GM20431 (cell line): ENCODE measurements at regions not wholly inside any gene's neighbourhood (a gene's known extent, or its start where the extent isn't known, plus 50 kb on each side); places are given as distances from the start of the nearest gene placed in this dataset.
"Not testable (repeated sequence)": the region's sequence is repeated elsewhere in the genome, so short reads cannot be mapped to it uniquely, and the experiment has no call there.

Source experiments
- in situ Hi-C: fragments of 300-500 bp; cut with MseI, MboI; formaldehyde crosslinking; loops from one replicate; pipeline ENCODE4 v1.15.0; 2020; ENCODE audit warnings: low sequenced_read_pairs; ENCODE audit not compliant: unreplicated experiment

GRCh38 chr5:152185547-152186245, 219.4 kb downstream of the NMUR2 start:
- in situ Hi-C loops: no loop called here

- in situ Hi-C loops: no loop called here
Measured at GRCh38 chr5:152184266-152184665, 220.8 kb downstream of the NMUR2 start.

- in situ Hi-C loops: no loop called here
Measured at GRCh38 chr5:152181461-152181860, 223.6 kb downstream of the NMUR2 start.

DNA sequence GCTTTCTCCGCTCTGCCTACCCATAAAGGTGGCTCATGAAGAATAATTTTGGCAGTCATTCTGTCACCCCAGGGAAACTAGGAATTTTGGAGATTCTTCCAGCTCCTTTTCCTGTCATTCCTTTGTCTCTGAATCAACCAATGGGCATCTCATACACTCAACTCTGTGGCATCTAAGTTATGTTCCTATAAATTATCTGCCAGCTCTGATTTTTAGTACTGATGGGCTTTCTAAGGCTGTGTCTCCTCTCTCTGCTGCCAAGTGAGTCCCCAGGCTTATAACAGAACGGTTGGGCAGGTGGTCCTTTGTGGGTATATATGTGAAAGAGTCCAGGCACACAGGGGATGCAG, 226.8 kb downstream of the NMUR2 start:
- in situ Hi-C loops: no loop called here

- in situ Hi-C loops: no loop called here
Measured at GRCh38 chr5:152177626-152178349, 227.3 kb downstream of the NMUR2 start.

GRCh38 chr5:152171888-152172287, 233.2 kb downstream of the NMUR2 start:
- in situ Hi-C loops: no loop called here

GRCh38 chr5:152170350-152170749, 234.7 kb downstream of the NMUR2 start:
- in situ Hi-C loops: no loop called here

DNA sequence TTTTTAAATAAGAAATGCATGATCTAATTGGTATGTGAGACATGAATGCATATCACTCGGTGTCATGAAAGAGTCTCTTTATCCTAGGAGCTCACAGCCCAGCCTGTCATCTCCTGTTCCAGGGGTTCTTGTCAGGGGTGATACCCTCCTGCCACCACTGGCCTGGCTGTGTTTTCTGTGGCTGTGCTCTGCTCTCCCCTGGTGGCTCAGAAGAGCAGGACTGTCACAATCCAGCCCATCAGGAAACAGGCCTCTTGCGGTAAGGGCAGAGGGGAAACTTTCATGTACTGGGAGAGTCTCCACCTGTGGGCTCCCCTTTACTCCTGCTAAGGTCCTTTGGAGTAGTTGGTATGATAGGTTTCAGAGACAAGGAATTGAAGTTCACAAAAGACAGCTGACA, 240.2 kb upstream of the GLRA1 start:
- in situ Hi-C loops: no loop called here

- in situ Hi-C loops: not testable (repeated sequence)
Measured at GRCh38 chr5:152159894-152160293, 235.2 kb upstream of the GLRA1 start.

GRCh38 chr5:152154452-152154851, 229.8 kb upstream of the GLRA1 start:
- in situ Hi-C loops: not testable (repeated sequence)

DNA sequence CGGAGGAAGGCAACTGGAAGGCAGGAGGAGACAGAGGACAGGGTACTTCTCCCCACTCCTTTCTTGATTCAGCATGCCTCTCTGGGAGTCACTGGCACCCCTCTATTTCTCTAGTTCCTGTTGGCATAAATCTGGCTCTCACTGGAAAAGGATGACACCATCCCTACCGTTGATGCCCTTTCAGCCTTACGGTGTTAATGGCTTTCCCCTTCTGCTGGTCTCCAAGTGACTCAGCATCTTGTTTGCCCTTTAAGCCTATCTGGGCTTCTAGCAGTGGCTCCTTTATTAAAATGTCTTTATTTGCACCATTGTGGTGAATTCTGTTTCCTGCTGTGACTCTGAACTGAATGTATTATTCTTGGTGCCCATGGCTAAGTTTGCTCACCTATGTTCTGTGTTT, 227.3 kb upstream of the GLRA1 start:
- in situ Hi-C loops: no loop called here

- in situ Hi-C loops: no loop called here
Measured at GRCh38 chr5:152151113-152151512, 226.5 kb upstream of the GLRA1 start.

DNA sequence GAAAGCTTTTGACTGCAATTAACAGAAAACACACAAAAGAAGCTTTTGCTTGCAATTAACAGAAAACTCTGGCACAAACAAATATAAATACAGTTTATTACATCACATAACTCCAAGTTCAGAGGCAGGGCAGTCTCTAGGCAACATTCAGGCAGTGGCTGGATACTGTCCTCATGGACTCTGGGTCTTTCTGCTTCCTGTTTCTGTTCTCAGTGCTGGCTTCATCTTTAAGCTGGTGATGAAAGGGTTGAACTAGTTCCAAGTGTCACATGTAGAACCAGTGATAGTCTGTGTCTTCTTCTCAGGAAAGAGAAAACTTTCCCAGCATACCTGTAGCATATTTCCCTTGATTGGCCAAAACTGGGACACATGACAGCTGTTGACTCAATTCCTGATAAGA, 222.6 kb upstream of the GLRA1 start:
- in situ Hi-C loops: loop anchor here (10.0 kb wide), 1 partner anchor 322 kb away; no protein-coding TSS in a partner anchor

GRCh38 chr5:152146566-152146965, 221.9 kb upstream of the GLRA1 start:
- in situ Hi-C loops: loop anchor here (10.0 kb wide), 1 partner anchor 322 kb away; no protein-coding TSS in a partner anchor

DNA sequence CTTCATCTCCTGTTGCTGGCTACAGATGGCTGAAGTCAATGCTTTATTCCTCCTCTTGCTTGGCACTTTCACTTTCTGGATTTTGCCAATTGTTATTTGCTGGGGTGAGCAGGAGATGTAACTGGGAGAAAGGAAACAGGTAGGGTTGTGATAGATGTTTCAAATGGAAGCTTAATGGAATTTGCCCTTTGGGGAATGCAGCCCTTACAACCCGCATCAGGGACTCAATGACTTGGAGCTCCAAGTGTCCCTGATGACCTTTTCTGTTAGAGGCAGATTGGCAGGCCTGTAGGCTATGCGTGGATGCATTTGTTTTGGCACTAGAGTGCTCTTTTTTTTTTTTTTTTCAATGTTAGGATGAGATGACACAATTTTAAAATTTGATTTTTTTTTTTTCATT, 219.9 kb upstream of the GLRA1 start:
- in situ Hi-C loops: loop anchor here (10.0 kb wide), 1 partner anchor 320 kb away; no protein-coding TSS in a partner anchor

- in situ Hi-C loops: loop anchor here (10.0 kb wide), 1 partner anchor 319 kb away; no protein-coding TSS in a partner anchor
Measured at GRCh38 chr5:152144030-152144429, 219.4 kb upstream of the GLRA1 start.

DNA sequence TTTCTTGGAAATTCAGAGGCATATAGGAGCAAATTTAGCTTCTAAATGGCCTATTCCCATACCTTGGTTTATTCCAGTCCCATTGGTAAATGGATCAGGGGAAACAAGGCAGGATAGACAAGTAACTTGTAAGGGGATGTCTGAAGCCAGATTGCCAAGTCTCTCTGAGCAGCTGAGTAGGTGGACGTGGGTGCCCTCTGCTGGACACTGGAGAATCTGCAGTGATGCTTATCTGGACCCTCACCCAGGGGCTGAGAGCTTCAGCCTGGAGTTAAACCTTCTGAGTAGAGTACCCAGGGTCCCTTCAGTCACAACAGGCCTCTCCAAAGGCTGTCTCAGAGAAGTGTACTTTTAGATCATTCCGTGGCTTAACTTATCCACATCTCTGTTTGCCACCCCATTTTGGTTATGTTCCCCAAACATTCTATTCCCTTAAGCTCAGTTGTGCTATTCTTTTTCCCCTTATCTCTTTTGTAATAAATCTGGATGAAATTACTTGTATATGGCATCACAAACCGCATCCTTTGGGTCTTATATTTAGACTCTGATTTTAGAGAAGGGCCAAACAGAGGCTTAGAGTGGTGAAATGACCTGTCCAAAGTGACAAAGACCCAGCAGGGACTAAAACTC, 218.3 kb upstream of the GLRA1 start:
- in situ Hi-C loops: loop anchor here (10.0 kb wide), 1 partner anchor 318 kb away; no protein-coding TSS in a partner anchor

- in situ Hi-C loops: loop anchor here (10.0 kb wide), 1 partner anchor 316 kb away; no protein-coding TSS in a partner anchor
Measured at GRCh38 chr5:152140347-152140746, 215.7 kb upstream of the GLRA1 start.

GRCh38 chr5:152137063-152137462, 212.4 kb upstream of the GLRA1 start:
- in situ Hi-C loops: no loop called here

DNA sequence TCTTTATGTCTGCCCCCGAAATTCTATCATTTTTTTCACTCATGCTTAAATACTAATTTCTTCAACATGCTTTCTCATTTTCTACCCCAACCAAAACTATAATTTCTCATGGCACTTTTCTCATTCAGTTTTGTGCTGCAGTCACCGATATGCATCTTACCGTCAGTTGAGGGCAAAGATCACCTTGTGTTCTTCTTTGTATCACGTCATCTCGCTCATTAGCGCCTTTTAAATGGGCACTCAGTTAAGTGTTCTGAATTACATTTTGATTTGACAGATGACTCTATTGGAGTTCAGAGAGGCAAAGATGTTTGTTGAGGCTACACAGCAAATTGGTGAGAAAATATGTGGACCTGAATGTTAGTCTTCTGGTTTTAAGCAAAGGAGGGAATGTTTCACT, 211.7 kb upstream of the GLRA1 start:
- in situ Hi-C loops: no loop called here

DNA sequence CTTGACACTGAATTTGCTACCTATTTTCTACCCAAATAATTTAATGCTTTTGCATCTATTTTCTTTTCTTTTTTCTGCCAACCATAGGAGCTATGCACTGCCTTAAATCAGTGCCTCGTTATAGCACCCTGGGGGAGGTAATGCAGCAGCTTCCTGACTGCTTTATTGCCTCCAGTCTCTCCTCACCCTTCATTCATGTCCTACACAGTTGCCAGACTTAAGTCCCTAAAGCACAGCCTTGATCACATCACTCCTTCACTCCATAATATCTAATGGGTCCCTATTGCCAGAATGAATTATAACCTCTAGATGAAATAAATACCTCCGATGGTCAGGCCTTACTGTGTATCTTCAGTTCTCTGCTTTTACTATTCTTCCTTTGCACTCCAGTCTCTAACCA, 211.2 kb upstream of the GLRA1 start:
- in situ Hi-C loops: no loop called here
